HG03469 (cell line): ENCODE measurements at regions not wholly inside any gene's neighbourhood (a gene's known extent, or its start where the extent isn't known, plus 50 kb on each side); places are given as distances from the start of the nearest gene placed in this dataset.

ENCODE experiments used
- ATAC-seq: cut with Tn5 transposase; IDR thresholded peaks from one replicate; pipeline ENCODE4 v1.9.1; 2021; ENCODE audit warnings: mild to moderate bottlenecking, moderate library complexity, moderate number of reproducible peaks; ENCODE audit not compliant: unreplicated experiment

DNA sequence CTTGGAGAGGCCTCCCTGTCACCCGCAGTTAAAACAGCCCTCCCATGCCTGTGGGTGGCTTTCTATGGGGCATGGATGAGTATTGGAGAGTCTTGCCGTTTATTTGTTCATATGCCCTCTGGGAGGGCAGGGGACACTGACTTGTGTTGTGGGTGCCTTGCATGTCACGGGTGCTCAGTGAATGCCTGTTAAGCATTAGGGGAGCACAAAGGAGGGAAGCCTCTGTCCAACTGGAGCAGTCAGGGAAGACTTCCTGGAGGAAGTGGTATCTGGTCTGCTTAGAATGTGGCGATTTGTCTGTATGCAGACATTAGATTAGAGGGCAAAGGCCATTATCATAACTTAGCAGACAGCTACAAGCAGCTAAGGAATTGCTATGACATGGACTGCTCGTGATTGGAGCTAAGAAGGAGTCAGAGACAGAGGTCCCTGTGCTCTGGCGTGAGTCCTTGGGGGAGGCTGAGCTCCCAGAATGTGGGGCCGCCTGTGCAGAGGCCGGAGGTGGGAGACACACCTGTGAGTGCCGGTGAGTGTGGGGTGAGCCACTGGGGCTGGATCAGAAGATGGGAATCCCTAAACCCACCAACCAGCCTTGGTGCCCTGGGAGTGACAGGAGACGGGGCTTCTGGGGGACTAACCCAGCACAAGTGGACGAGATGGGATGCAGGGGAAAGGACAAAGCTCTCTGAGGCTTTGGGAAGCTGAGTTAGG lies 286.1 kb downstream of the SEC14L1 start:
- ATAC-seq: no peak

DNA sequence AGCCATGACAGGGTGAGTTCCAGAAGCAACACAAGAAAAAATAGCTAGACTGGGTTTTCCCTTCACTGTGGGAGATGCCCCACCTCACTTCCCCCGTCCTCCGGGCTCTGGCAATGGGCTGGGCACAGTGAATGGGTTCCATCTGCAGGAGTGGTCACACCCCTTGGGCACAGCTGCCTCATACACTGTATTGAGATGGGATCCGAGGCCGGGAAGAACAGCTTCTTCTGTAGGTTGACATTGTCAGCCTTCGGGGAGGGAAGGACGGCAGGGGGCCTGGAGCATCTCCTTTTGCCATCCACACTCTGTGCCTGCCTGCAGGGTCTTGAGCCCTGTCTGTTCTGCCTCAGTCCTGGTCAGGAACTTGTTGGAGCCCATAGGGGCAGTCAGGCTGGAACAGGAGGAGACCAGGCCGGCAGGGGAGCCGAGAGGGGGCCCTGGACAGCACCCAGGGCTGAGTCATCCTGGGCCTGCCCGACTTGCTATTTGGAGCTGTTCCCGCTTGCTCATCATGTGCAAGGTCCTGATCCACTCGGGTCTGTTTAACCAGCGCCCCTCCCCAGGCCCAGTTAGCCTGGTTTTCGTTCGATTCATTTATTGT lies 286.7 kb downstream of the SEC14L1 start:
- ATAC-seq: no peak

DNA sequence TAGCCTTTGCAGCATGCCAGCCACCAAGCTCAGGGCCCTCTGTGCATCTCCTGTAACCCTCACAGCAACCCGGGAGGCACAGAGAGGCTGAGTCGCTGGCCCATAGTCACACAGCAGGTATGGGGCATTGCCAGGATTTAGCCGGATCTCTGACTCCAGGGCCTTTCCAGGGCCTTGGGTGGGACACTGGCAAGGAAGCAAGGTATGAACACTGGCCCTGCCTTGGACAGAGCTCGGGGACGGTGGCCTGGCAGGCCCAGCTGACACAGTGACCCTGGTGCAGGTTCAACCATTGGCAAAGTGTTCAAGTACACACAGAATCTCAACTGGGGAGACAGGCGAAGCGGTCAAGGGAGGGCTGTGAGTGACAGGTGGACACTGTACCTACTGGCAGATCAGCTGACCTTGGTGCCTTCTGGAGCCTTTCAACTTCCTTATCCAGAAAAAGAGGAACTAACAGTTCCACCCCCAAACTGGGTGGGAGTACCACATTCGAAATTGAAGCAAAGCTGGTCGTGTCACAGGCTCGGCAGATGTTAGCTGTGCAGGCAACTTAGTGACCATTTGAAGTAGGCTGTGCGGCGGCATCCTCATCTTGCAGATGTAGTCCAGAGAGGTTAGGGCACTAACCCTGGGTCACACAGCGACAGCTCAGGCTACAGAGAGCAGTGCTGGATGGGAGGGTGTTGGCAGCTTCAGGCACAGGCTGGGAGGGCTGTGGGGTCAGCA lies 287.4 kb downstream of the SEC14L1 start:
- no peak for ATAC-seq

- no peak for ATAC-seq
Measured at GRCh38 chr17:77428749-77429368, 288.1 kb downstream of the SEC14L1 start.

DNA sequence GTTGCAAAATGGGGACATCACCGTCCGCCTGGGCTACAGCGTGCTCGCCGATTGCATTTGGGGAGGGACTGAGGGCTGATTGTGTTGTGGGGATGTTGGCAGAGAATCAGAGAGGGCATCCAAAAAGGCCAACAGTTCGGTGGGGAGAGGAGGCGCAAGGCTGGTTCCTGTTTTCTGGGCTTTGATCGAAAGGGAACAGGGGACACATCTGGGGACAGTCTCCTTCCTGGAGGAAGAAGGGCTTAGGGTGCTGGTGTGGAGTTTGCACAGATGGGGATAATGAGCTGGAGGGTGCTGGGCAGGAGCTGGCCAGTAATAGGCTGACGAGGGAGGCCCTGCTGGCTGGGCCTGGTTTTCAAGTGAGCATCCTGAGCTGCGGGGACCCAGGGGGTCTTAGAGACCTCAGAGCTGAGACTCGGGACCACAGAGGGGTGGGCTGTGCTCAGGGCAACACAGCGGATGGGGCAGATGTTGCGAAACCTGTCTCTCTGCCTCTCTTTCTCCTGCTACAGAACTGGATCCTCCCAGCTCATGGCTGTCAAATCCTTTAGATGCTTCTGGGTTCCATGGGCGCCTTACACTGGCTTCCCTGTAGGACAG lies 288.7 kb downstream of the SEC14L1 start:
- no peak for ATAC-seq

DNA sequence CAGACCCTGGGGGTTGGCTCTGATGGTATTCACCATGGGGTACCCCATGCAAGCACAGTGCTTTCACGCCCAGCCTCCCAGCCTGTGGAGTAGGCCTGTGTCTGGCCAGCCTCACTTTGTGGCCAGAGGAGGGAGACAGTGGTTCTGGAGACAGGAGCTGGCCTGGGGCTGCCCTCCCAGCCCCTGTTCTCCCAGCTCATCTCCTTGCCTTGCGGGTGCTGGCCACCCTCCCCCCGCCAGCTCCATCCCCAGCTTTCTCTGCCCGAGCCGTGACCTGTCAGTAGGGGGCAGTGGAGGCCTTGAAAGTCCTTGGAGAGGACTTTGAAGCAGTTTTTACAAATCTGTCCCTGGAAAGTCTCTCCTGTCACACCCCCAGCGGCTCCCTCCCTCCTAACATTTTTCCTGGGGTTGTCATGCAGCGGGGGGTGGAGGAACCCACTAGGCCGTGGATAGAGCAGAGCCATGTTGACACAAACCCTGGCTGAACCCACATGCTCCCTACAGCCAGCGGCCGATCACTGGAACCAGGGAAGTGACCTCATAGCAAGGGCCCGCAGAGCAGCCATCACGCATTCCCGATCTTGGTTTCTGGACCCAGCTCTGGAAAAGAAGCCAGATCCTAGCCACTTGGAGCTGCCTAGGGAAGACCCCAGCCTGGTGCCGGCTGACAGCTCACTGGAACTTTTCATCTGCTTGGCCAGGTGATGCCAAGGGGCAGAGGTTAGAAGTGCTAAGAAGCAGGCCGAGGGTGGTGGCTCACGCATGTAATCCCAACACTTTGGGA lies 289.4 kb downstream of the SEC14L1 start:
- no peak for ATAC-seq

GRCh38 chr17:77432034-77432661 lies 291.4 kb downstream of the SEC14L1 start:
- ATAC-seq: no peak

GRCh38 chr17:77432742-77433141 lies 292.0 kb downstream of the SEC14L1 start:
- ATAC-seq: no peak

GRCh38 chr17:77433385-77434135 lies 292.8 kb downstream of the SEC14L1 start:
- ATAC-seq: no peak

- ATAC-seq: no peak
Measured at GRCh38 chr17:77434136-77435114, 293.7 kb downstream of the SEC14L1 start.

GRCh38 chr17:77435272-77436057 lies 294.7 kb downstream of the SEC14L1 start:
- ATAC-seq: no peak

DNA sequence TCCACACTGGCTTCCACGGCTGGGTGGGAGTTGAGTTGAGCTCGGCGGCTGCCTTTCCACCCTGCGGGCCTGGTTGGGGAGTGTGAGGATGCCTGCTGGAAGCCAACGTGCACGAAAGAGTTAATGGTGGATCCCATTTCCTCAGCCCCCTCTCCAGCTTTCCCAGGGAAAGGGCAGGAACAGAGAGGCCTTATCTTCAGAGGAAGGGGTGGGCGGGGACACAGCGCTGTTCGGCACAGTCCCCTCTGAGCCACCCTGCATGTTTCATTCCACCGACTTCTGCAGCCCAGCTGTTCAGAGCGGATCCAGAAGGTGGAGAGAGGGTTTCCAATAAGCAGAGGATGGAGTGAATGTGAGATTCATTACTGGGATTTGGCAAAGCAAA lies 295.3 kb downstream of the SEC14L1 start:
- no peak for ATAC-seq

DNA sequence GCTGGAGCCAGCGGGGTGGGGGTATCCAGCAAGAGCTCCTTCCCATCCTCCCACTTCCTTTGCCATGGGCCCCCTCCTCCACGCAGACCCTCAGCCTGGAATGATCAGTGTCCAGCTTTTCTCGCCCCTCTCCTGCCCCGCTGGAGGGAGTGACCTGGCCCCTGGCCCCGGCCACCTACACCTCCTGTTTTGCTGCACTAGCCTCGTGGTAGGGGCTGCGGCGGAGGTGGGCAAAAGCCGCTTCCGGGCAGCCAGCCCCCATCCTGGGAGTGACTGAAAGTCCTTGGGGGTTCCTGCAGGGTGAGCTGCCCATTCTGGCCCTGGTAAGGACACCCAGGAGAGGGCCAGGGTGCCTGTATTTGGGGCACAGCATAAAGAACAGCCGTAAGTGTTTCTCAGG lies 295.7 kb downstream of the SEC14L1 start:
- no peak for ATAC-seq

DNA sequence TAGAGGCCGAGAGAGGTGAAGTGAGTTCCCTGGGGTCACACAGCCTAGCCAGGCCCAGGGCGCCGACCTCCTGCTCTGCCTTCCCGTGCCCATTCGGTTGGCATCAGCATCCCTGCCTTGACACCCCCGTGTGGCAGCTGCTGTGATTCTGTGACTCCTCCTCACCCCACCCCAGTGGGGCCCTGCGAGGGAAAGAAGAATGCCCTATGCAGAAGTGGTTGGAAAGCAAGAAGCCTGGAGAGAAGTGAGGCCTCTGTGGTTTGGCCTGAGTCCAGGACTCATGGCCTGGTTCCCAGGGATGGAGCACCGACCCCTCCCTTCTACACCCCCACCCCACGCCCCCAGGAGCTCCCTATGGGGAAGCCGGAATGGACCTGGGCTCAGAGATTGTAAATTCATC lies 296.2 kb downstream of the SEC14L1 start:
- ATAC-seq: no peak

- no peak for ATAC-seq
Measured at GRCh38 chr17:77437747-77438146, 297.0 kb downstream of the SEC14L1 start.

DNA sequence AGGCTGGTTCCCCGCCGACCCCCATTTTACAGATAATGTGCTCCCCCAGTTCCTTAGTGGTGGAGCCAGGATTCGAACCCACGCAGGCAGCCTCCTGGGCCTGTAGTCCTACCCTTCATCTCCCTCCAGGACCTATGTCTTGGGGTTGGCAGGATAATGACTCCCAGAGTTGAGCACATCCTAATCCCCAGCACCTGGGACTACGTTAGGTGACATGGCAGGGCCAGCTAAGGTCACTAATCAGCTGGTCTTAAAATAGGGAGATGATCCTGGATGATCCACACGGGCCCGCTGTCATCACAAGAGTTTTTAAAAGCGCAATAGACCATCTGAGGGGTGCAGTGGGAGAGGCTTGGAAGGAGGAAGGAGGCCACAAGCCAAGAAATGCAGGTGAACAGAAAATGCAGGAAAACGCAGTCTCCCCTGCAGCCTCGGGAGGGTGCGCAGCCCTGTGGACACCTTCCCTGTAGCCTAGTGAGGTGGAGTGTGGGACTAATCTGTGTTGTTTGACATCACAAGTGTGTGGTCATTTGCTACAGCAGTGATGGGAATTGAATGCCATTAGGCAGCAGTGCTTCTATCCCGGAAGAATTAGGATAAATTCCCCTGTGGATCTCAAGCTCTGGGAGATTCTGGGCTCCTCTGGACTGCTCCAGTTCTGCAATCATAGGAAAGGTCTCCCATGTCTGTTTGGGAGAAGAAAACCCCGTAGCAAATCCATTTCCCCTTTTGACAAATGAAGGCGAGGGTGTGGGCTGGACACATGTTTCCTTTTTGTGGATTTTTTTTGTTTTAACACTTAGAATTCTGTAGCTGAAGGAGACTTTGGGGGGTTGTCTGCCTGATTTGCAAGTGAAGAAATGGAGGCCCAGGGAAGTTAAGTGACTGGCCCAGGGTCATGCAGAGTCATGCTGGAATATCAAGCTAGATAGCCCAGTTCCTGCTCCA lies 297.7 kb downstream of the SEC14L1 start:
- no peak for ATAC-seq
